ENCODE measurements at regions not wholly inside any gene's neighbourhood (a gene's known extent, or its start where the extent isn't known, plus 50 kb on each side); places are given as distances from the start of the nearest gene placed in this dataset.
"Not testable (repeated sequence)": the region's sequence is repeated elsewhere in the genome, so short reads cannot be mapped to it uniquely, and the experiment has no call there.

DNA sequence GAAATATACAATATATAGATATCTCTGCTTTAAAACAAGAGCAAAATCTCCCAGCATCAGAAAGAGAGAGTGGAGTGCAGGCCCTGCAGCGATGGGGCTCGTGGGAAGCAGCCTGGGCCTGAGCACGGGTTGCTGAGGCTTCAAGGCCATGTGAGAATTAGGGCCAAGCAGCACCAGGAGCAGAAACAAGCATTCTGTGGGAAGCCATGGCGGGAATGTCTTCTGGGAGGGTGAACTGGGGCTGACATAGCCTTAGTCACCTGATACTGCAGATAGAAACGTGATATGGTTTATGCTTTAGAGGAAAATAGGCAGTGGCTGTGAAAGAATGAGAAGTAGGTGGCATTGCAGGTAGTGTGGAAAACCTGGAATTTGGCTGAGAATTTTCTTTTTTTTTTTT, 472.3 kb downstream of the IRS2 start:
- no peak for DNase-seq

DNA sequence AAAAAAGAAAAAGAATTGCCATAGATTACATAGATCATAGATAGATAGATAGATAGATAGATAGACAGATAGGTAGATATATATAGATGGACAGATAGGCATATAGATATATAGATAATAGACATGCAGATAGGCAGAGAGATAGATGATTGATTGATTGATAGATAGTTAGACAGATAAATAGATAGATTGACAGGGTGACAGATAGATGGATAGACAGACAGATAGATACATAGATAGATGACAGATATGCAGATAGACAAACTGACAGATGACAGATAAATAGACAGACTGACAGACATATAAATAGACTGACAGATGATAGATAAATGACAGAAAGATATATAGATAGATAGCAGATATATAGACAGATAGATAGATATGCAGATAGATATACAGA, 474.0 kb downstream of the IRS2 start:
- no peak for DNase-seq

DNA sequence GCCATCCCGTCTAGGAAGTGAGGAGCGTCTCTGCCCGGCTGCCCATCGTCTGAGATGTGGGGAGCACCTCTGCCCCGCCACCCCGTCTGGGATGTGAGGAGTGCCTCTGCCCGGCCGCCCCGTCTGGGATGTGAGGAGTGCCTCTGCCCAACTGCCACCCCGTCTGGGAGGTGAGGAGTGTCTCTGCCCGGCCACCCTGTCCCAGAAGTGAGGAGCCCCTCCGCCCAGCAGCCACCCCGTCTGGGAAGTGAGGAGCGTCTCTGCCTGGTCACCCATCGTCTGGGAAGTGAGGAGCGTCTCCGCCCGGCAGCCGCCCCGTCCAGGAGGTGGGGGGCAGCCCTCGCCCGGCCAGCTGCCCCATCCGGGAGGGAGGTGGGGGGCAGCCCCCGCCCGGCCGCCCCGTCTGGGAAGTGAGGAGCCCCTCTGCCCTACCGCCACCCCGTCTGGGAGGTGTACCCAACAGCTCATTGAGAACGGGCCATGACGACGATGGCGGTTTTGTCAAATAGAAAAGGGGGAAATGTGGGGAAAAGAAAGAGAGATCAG, 474.9 kb downstream of the IRS2 start:
- DNase-seq, result not testable (repeated sequence)

DNA sequence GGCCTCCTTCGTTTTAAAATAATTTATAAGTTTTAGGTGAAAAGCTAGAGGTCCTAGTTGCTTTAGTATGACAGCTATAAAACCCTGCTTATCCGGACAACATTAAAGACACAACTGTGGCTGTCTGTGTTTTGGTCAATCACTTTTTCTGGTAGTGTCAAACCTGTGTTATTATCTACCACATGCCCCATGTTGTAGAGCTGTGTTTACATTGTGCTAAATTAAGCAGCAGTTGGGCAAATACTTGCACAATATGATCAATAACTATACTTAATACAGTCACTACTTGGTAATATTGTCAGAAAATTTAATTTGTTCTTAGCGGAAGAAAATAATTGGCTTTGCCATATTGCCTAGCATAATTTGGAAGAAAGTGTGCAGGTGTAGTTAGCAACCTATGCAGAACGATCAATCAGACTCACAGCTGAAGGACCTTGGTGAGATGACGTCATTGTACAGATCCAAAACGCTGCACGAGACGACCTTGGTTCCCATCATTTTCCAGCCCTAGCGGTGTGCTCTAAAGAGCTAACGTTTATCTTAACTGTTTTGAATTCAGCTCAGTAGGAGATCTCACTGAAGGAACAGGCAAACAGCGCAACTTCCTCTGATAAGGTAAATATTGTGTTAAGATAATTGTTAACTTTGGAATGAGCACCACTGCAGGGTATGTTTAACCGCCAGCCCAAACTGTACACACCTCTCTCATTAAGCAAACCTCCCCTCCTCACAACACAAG, 476.6 kb downstream of the IRS2 start:
- DNase-seq, result no peak

DNA sequence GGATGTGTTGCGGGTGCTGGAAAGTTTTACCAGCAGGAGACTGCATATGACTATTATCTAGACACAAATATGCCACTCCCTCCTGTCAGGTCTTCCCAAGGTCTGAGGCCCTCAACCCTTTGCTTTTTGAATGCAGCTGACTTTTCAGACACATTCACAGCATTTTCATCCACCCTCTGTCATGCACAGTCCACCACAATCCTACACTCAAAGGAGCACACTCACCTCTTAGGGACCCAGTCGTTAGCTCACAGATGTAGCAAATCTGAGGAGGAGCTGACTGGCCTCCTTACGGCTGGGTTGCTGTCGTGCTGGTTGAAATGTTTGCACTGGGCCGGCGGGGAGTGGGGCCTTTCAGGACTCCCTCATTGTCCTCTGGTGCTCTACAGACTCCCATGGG, 479.4 kb downstream of the IRS2 start:
- no peak for DNase-seq

DNA sequence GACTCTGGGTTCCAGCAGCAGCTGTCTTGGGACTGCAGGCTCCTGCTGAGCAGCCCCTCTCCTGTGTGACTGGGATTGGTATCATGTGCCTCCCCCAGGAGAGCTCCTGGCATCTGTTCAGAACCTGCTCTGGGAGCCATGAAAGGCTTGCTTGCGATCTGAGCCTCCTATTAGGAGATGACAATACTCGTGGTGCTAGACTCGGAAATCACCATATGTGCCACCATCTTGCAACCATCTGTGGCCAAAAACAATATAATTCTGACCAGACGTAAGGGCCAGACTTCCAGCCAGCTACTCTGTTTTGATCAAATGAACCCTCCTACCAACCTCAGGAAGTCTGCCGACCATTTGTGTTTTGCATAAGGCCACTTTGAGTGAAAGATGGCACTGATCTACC, 484.7 kb downstream of the IRS2 start:
- DNase-seq, result no peak

DNA sequence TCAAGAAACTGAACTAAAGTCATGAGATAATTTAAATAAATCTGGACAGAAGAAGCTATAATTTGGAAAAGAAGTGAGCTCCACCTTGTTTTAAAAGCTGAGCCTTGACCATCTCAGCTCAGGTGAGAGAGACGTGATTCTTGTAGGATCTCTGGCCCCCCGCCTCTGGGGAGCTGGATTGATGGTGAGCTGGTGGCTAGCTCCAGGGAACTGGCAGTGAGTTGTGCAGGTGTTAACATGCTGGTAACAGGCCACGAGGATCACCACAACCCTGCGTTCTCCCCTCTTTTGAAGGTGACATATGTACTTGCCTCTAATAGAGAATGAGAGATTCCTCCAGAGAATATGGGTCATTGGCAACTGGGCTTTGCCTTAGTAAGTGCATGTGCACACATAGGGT, 485.1 kb downstream of the IRS2 start:
- DNase-seq, result no peak

DNA sequence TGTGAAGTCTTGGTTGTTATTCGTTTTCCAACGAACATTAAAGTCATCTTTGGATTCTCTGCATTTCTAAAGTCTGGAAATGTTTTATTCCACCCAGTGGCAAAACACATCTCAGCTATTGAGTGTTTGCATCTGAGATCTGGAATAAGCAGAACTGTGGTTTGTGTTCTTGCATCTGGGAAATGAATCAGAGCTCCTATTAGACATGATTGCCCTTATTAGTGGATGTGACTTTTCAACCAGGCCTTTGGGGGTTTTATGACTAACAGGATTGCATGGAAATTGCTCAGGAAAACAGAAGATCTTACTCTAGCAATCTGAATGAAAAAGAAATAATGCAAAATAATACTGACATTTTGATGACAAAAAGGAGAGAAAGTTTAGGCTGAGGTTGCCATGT, 488.8 kb downstream of the IRS2 start:
- no peak for DNase-seq

DNA sequence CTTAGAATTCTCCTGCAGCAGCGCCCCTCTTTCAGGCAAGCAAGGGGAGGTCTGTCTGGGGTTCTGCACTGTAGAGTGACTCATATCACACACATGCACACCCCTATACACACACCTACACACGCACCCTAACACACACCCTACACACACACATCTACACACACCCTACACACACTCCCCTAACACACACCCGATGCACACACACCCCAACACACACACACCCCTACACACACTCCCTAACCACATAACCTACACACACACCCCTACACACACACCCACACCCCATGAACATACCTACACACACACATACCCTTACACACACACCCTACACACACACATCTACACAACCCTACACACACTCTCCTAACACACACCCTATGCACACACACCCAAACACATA, 493.2 kb downstream of the IRS2 start:
- DNase-seq, result no peak

DNA sequence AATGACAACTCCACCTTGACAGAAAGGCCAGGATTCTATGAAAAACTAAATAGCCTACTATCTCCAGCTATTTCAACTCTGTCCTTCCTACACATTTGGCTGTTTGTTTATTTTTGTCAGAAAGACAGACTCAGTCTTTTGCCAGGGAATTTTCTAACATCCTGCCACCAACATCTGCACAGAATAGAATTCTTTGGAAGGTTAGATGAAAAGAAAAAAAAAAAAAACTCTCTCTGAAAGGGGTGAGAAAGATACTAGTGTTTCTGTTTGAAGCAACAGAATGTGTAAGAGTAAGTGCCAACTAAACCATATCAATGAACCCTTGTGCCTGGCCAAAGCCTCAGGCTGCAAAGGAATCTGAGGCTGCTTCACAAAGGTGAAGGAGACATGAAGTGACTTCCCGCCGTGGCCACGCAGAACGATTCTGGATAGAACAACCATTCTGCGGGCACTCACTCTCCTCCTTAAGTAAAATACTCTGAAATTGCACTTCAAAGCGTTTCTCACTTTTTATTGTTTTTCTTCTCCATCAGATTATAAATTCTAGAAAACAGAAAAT, 498.2 kb downstream of the IRS2 start:
- DNase-seq, result no peak

DNA sequence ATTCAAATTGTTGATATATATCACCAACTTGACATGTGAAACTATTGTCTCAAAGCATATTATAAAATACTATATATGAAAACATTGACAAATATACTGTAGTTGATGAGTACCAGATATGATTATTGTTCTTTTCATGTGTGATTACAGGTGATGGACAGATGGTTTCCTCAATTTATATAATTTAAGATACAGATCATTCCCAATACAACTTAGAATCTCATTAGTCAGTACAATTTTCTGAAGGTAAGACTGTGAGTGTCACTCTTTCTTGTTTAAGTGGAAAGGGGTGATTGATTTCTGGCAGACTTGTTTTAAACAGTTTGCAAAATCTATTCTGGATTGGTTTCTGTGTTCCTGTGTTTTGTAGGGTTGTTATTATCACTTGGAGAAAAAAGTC, 498.8 kb downstream of the IRS2 start:
- DNase-seq, result no peak

DNA sequence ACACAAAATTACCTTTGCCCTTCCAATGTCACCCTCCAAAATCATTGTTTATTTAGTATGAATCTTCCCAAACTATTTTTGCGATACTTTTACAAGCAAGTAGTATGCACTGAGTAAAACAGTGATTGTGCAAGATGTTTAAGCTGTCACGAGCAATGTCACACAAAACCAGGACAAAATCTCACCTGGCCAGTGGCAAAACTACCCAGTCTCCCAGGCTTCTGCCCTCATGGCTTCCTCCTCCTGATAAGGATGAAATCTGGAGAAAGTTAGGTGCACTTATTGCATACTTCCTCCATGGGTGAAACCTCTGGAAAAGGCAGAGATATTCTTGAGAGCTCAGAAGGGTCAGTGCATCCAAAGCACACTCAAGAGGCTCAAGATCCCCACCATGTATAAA, 500.8 kb downstream of the IRS2 start:
- no peak for DNase-seq

DNA sequence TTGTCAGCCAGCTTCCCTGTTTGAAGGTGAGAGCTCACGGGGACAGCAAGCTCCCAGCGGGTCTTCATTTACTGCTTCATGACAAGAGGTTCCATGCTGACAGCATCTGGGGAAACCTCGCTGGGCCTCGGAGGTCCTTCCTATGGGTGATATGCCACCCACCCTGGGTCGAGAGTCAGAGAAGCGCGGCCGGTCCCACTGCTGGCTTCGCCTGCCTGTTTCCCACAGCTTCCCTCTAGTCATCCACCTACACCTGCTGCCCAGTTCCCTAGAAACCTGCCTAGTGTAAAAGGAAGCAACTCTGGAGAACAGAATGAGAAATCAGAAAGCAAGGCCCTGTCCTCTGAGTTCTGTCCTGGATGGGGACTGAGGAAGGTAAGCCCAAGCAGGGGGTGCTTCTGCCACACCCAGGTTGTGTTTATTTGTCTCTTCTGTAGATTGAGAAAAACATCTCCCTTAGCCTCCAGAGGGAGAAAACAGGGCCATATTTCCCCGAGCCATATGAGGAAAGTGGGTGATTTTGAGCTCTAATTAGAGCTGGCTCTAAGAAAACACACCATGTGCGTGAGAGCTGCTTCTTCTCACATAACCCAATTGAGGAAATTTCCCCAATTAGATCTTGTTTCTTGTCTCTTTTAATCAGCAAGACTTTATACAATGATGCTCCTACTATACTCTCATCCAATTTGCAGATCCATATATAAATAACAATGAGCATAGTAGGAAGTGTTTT, 504.3 kb downstream of the IRS2 start:
- no peak for DNase-seq

DNA sequence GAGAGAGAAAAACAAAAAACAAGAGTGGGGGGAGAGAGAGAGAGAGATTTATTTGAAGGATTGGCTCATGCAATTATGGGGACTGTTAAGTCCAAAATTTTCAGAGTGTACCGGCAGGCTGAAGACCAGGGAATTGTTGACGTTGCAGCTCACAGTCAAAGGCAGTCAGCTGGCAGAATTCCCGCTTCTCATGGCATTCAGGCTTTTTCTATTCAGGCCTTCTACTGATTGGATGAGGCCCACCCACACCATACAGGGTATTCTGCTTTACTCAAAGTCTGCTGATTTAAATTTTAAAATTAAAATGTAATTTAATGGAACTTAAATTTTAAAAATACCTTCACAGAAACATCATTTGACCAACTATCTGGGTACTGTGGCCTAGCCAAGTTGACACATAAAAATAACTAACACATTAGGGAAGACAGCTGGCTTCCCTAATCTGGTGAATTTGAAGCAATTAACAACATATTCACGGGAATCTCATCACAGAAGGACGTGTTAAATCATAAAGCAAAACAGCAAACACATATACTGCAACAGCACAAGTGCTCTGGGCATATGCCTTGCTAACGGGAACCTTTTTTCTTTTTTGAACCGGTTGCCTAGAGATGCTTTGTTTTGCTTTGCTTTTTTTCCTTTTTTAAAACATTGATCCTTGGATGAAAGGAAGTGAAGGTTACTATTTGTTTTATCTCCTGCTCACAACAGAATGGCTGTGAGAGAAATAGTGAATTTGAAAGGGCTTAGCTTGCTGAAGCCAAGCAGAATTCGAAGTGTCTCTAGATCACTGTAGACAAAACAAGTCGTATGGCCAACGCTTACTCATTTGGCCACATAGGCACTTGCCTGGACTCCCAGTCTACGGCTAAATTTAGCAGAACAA, 505.1 kb downstream of the IRS2 start:
- DNase-seq, result no peak

DNA sequence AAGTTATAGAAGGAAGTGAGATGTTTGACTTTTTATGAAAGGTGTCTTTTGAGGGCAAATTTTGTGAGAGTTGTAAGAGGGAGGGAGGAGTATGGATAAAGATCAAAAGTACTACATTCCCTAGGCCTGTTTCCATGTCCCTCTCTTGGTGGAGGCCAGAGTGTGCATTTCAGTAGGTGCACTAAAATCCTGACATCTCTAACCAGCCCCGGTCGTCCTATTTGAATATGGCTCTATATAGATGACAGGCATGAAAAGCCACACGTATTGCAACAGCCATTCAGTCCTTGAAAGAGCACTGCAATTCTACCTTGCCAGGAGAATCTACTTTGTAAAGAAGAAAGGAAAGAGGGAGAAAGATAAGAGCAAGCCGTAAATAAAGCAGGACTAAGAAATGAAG, 510.1 kb downstream of the IRS2 start:
- no peak for DNase-seq

DNA sequence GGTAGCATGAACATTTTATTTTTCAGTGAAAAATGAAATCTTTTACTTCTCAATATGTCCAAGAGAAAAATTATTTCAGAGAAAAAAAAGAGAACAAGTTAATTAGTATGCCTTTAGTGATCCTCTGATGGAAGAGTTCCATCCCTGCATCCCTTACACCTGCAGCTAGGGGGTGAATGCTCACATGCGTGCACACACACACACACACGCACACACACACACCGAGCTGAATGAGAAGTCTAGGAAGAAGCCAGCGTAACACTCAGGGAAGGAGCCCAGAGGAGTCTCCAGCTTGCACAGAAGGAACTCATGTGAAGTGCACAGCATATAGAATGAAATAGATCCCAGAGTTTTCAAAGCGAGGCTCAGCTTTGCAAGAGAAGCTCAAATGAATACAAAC, 510.5 kb downstream of the IRS2 start:
- DNase-seq, result no peak

DNA sequence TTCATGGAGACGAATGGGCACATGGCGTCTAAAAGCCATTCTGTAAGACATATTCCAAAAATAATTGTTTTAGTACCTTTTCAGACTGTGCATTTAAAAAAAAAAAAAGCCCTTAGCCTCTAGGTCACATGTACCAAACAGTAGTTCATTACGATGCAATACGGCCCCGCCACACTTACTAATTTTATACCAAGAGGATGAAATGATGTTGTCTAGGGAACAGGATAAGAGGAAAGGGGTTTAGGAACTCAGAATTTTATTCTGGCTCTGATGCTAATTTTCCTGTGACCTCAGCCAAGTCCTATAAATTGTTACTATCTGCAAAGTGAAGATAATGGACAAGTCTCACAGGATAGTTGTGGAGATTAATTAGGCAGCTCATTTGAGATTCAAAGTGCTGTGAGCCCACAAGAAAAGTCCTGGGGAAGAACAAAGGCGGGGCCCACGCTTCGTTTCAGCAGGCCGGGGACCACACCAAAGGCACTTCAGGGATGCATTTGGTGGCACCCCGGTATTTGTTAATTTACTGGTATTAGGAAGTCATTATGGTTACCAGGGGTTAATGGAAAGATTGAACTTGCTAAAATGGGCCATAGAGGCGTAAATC, 511.1 kb downstream of the IRS2 start:
- DNase-seq, result no peak

DNA sequence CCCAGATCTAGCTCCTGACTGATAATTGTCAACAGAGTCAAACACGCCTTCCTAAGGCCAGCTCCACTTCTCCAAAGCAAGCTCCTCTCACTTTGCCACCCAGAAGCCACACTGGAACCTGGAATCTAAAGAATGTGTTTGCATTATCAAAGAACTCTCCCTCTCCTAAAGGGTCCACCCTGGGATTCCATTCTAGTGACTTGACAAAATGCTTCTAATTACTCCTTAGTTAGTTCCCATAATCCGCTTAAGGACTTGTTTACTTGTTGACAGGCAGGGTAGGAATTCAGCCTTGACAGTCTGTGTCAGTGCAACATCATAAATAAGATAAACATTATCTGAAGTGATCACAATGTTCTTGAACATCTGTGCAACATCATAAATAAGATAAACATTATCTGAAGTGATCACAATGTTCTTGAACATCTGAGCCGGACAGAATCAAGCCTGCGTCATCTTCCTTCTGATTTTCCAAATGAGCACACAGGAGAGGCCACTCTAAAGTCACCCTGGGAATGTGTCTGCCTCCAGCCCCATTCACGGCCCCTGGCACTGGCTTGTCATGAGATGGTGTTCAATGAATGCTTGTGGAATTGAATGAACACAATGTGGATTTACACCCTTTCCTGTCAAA, 512.1 kb downstream of the IRS2 start:
- DNase-seq, result no peak

DNA sequence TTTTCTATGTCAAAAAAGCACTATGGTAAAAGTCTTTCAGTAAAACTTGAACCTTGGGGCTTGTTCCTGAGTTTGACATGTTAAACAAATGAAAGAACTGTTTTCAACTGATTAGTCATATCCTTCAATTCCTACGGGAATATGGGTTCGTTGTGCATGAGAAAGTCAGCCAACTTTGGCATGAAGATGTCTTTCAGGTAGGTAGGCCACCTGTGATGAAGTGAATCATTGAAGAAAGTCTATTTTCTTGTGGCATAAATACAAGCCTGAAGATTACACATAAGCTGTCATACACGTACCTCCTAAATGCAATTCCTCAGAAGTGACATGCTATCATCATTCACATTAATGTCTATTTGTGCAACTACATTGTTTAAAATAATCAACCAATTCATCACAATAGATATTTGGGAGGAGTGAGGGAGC, 513.0 kb downstream of the IRS2 start:
- DNase-seq, result no peak

DNA sequence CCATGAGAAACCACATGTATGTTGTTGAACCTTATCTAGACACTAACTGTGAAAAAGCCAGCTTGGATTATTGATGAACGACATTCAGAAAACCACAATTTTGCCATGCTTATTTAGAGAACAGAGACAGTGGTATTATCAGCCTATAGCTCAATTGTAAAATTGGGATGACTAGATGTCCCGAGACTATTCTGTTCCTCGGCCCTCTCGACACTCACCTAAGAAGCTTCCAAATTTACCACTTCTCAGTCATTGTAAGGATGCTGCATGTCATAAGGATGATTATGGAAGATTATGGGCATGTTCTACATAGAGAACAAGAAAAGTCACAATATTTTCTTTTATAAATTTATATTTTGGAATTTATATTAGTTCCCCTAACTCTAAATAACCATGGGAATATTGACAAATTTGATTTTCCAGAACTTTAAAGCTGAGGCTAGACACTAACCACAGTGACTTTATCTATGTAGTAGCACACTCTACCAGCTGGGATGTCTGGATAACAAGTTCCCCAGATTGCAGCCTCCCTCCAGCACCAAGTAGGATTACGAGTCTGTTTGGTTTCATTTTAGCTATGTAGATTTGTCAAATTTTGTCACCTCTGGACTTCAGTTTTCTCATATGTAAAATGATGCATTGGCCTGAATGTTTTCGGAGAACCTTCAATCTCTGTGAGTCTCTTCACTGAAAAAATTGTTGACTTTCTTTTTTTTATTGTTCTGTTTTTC, 513.6 kb downstream of the IRS2 start:
- DNase-seq, result no peak

Measured in T1000 (cell line).